ENCODE measurements at regions not wholly inside any gene's neighbourhood (a gene's known extent, or its start where the extent isn't known, plus 50 kb on each side); places are given as distances from the start of the nearest gene placed in this dataset.
"Not testable (repeated sequence)": the region's sequence is repeated elsewhere in the genome, so short reads cannot be mapped to it uniquely, and the experiment has no call there.

GRCh38 chr3:73234354-73235014, 173.0 kb downstream of the EBLN2 start:
- no peak for DNase-seq

GRCh38 chr3:73235768-73236167, 174.3 kb downstream of the EBLN2 start:
- DNase-seq: no peak

GRCh38 chr3:73236867-73237266, 175.4 kb downstream of the EBLN2 start:
- no peak for DNase-seq

- no peak for DNase-seq
These were observed 182.3 kb downstream of the EBLN2 start for GRCh38 chr3:73243740-73244139.

- DNase-seq: no peak
These were observed 184.0 kb downstream of the EBLN2 start for GRCh38 chr3:73245459-73245858.

GRCh38 chr3:73249047-73249446, 187.6 kb downstream of the EBLN2 start:
- DNase-seq: peak; percentile 42

- no peak for DNase-seq
These were observed 192.6 kb downstream of the EBLN2 start for GRCh38 chr3:73254062-73254461.

GRCh38 chr3:73255609-73256029, 194.2 kb downstream of the EBLN2 start:
- DNase-seq: peak; percentile 90

GRCh38 chr3:73257186-73257585, 195.7 kb downstream of the EBLN2 start:
- DNase-seq: no peak

GRCh38 chr3:73258057-73258456, 196.6 kb downstream of the EBLN2 start:
- no peak for DNase-seq

GRCh38 chr3:73259291-73259690, 197.8 kb downstream of the EBLN2 start:
- no peak for DNase-seq

- no peak for DNase-seq
These were observed 198.4 kb downstream of the EBLN2 start for GRCh38 chr3:73259856-73260255.

GRCh38 chr3:73266558-73266957, 205.1 kb downstream of the EBLN2 start:
- DNase-seq: not testable (repeated sequence)

GRCh38 chr3:73269126-73269525, 207.7 kb downstream of the EBLN2 start:
- not testable (repeated sequence) for DNase-seq

- DNase-seq: peak; percentile 21
These were observed 209.5 kb downstream of the EBLN2 start for GRCh38 chr3:73270839-73271483.

GRCh38 chr3:73273341-73273740, 211.9 kb downstream of the EBLN2 start:
- DNase-seq: no peak

- no peak for DNase-seq
These were observed 219.3 kb downstream of the EBLN2 start for GRCh38 chr3:73280746-73281145.

GRCh38 chr3:73284472-73284871, 223.0 kb downstream of the EBLN2 start:
- no peak for DNase-seq

GRCh38 chr3:73291541-73291940, 230.1 kb downstream of the EBLN2 start:
- no peak for DNase-seq

- DNase-seq: no peak
These were observed 230.8 kb downstream of the EBLN2 start for GRCh38 chr3:73292220-73292619.

- no peak for DNase-seq
These were observed 233.1 kb downstream of the EBLN2 start for GRCh38 chr3:73294537-73294936.

- DNase-seq: no peak
These were observed 234.6 kb downstream of the EBLN2 start for GRCh38 chr3:73295876-73296635.

GRCh38 chr3:73296859-73297258, 235.4 kb downstream of the EBLN2 start:
- no peak for DNase-seq
